Breast epithelium (tissue), 4 donors: ENCODE measurements at regions not wholly inside any gene's neighbourhood (a gene's known extent, or its start where the extent isn't known, plus 50 kb on each side); places are given as distances from the start of the nearest gene placed in this dataset.

ENCODE experiments used
- DNase-seq, 2 donors: peaks; one replicate each; pipeline ENCODE4 v3.0.0-alpha.2; 2019; ENCODE audit warnings: low spot score in 2 of 2
- H3K27ac ChIP-seq, 2 donors: fragments of 200-600 bp; sonication (generic) in 1 of 2; one replicate each; pipeline ENCODE4 v1.5.1; 2016 to 2019; ENCODE audit warnings: mild to moderate bottlenecking in 1 of 2
- H3K27me3 ChIP-seq, 2 donors: fragments of 200-600 bp; sonication (generic) in 1 of 2; one replicate each; pipeline versions ENCODE4 v1.5.1 to v1.6.0; 2017 to 2019; ENCODE audit warnings: control low read depth in 1 of 2, mild to moderate bottlenecking in 1 of 2
- H3K36me3 ChIP-seq: fragments of 200-600 bp; one replicate; pipeline ENCODE4 v1.5.1; 2019
- H3K4me1 ChIP-seq, 2 donors: fragments of 200-600 bp; sonication (generic); one replicate each; pipeline ENCODE4 v1.5.1; 2016 to 2019; ENCODE audit warnings: control low read depth in 1 of 2
- H3K4me3 ChIP-seq, 3 donors: fragments of 200-600 bp; sonication (generic); 1 replicate in 2 of 3; 2 replicates in 1 of 3; pipeline ENCODE4 v1.5.1; 2016 to 2019; ENCODE audit warnings: mild to moderate bottlenecking in 3 of 3, moderate library complexity in 2 of 3
- H3K9me3 ChIP-seq, 2 donors: fragments of 200-600 bp; sonication (generic) in 1 of 2; one replicate each; pipeline ENCODE4 v1.5.1; 2016 to 2019; ENCODE audit warnings: control low read depth in 1 of 2
- CTCF ChIP-seq, 3 donors: fragments of 450-650 bp; IDR thresholded peaks; one replicate each; pipeline ENCODE4 v1.5.1; 2016 to 2017; ENCODE audit warnings: antibody characterized with exemption in 3 of 3, mild to moderate bottlenecking in 3 of 3, moderate library complexity in 3 of 3
- POLR2A ChIP-seq: fragments of 450-650 bp; IDR thresholded peaks from one replicate; pipeline ENCODE4 v1.6.1; 2016; ENCODE audit warnings: antibody characterized with exemption, mild to moderate bottlenecking, moderate library complexity
- POLR2AphosphoS5 ChIP-seq, 3 donors: sonication (generic); formaldehyde crosslinking; IDR thresholded peaks; one replicate each; pipeline ENCODE4 v1.6.1; 2017; ENCODE audit warnings: antibody characterized with exemption in 3 of 3
- intact Hi-C: fragments of 100-400 bp; cut with DNase I; formaldehyde crosslinking; loops from one replicate; pipeline ENCODE4 v1.15.1; 2023; ENCODE audit warnings: low total_unique reads

GRCh38 chr14:53696217-53696965 lies 260.2 kb downstream of the BMP4 start:
- Histone ChIP-seq H3K4me3 (no peak overlapping the region), H3K36me3 (no peaks in the 10 kb centered on the region), H3K27ac (no peak overlapping the region), H3K4me1 (no peaks in the 10 kb centered on the region), H3K9me3 (no peaks in the 10 kb centered on the region), H3K27me3 (no peaks in the 10 kb centered on the region)
- no peak for DNase-seq
- TF ChIP-seq CTCF (IDR thresholded peaks at IDR 0.05) (no peak), POLR2AphosphoS5 (IDR thresholded peaks at IDR 0.05) (no peak), POLR2A (no peak)
- intact Hi-C loops = no loop called here

DNA sequence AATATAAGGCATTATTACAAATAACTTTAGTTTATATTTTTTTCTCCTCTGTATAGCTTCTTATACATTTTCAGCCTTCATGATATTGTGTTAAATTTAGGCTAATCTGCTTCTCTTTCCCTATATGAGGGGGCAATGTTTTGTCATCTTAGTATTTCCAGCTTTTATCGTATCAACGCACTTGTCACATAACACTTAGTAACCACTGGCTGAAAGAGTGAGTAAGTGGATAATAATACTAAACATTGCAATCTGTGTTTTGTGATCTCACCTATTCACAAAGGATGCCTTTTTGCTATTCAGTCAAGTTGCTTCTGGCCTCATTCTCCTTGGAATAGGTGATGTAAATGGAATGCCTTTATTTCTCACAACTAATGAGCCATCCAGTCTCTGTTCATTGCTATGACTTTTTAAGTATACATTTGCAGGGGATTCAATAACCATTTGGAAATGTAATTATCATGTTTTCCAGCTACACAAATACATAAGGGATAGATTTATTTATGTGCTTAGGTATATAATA lies 260.9 kb downstream of the BMP4 start:
- Histone ChIP-seq H3K4me1 (no peaks in the 10 kb centered on the region), H3K4me3 (no peak overlapping the region), H3K27ac (no peak overlapping the region), H3K27me3 (no peaks in the 10 kb centered on the region), H3K36me3 (no peaks in the 10 kb centered on the region), H3K9me3 (no peaks in the 10 kb centered on the region)
- no peak for DNase-seq
- intact Hi-C loops = no loop called here
- TF ChIP-seq POLR2AphosphoS5 (IDR thresholded peaks at IDR 0.05) = no peak
- no peak for TF ChIP-seq POLR2A
- no peak for TF ChIP-seq CTCF (IDR thresholded peaks at IDR 0.05)

- Histone ChIP-seq H3K27me3 (no peaks in the 10 kb centered on the region), H3K4me3 (no peak overlapping the region), H3K27ac (no peak overlapping the region), H3K9me3 (no peaks in the 10 kb centered on the region), H3K36me3 (no peaks in the 10 kb centered on the region), H3K4me1 (no peaks in the 10 kb centered on the region)
- DNase-seq = no peak
- intact Hi-C loops = no loop called here
- TF ChIP-seq CTCF (IDR thresholded peaks at IDR 0.05) (no peak), POLR2AphosphoS5 (IDR thresholded peaks at IDR 0.05) (no peak), POLR2A (no peak)
Measured at GRCh38 chr14:53692885-53693284, 263.7 kb downstream of the BMP4 start.

DNA sequence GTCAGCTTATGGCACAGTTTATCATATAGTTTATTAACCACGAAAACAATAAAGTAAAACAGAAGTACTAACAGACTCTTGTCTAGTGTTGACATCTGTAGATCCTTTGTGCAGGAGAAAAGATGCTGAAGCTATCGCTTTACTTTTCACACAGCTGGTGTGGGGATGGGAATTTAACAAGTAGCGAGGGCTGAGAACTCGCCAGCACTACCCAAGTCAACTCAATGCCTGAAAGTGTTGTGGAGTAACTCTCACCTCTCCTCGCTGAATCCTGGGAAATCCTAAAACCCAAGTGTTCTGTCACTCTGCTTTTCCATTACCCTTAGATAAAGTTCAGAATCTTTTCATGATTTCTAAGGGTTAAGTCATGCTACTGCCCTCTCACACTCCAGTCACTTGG lies 264.2 kb downstream of the BMP4 start:
- Histone ChIP-seq H3K27me3 (no peaks in the 10 kb centered on the region), H3K36me3 (no peaks in the 10 kb centered on the region), H3K27ac (no peak overlapping the region), H3K9me3 (no peaks in the 10 kb centered on the region), H3K4me3 (no peak overlapping the region), H3K4me1 (no peaks in the 10 kb centered on the region)
- intact Hi-C loops = no loop called here
- TF ChIP-seq POLR2A (no peak), POLR2AphosphoS5 (IDR thresholded peaks at IDR 0.05) (no peak), CTCF (IDR thresholded peaks at IDR 0.05) (no peak)
- no peak for DNase-seq

DNA sequence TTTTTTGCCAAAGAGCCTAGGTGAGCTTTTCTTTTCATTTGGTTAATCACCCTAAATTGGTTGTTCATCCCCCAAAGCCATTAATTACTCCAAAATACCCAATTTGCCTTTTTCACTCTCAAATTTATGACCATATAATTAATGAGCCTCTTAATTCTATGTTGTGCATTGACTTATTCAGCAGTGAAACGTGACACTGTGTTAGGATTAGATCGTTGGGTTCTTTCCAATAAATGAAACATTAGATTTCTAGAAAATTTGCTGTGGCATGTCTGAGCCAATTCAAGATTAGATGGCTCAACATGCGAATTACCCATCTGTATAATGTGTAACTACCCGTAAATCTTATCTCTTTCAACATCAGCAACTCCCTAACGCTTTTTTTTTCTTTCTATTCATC lies 273.4 kb downstream of the BMP4 start:
- no peak for DNase-seq
- H3K4me3 ChIP-seq = no peak overlapping the region
- no peaks in the 10 kb centered on the region for H3K36me3 ChIP-seq
- H3K27ac ChIP-seq = no peak overlapping the region
- no peaks in the 10 kb centered on the region for H3K9me3 ChIP-seq
- no peaks in the 10 kb centered on the region for H3K27me3 ChIP-seq
- TF ChIP-seq POLR2AphosphoS5 (IDR thresholded peaks at IDR 0.05) = no peak
- no peak for TF ChIP-seq CTCF (IDR thresholded peaks at IDR 0.05)
- TF ChIP-seq POLR2A = no peak
- H3K4me1 ChIP-seq = no peaks in the 10 kb centered on the region
- intact Hi-C loops = no loop called here
